ENCODE measurements at regions not wholly inside any gene's neighbourhood (a gene's known extent, or its start where the extent isn't known, plus 50 kb on each side); places are given as distances from the start of the nearest gene placed in this dataset.

GRCh38 chr14:57052705-57053302 lies 215.9 kb downstream of the EXOC5 start:
- TF ChIP-seq, protein P1, sequence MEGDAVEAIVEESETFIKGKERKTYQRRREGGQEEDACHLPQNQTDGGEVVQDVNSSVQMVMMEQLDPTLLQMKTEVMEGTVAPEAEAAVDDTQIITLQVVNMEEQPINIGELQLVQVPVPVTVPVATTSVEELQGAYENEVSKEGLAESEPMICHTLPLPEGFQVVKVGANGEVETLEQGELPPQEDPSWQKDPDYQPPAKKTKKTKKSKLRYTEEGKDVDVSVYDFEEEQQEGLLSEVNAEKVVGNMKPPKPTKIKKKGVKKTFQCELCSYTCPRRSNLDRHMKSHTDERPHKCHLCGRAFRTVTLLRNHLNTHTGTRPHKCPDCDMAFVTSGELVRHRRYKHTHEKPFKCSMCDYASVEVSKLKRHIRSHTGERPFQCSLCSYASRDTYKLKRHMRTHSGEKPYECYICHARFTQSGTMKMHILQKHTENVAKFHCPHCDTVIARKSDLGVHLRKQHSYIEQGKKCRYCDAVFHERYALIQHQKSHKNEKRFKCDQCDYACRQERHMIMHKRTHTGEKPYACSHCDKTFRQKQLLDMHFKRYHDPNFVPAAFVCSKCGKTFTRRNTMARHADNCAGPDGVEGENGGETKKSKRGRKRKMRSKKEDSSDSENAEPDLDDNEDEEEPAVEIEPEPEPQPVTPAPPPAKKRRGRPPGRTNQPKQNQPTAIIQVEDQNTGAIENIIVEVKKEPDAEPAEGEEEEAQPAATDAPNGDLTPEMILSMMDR (IDR thresholded peaks at IDR 0.05; ENCODE audit: low read depth, low read length): no peak
- TF ChIP-seq EZH2phosphoT487 (IDR thresholded peaks at IDR 0.05; ENCODE audit: low read depth): no peak

Measured in OCI-LY3 (cell line).